ENCODE measurements at regions not wholly inside any gene's neighbourhood (a gene's known extent, or its start where the extent isn't known, plus 50 kb on each side); places are given as distances from the start of the nearest gene placed in this dataset.

GRCh38 chr15:94053626-94054025 is 177.7 kb upstream of the MCTP2 start:
- TF ChIP-seq CTCF (conservative IDR thresholded peaks at IDR 0.05; ENCODE audit: low read length) = no peak
- no peak for TF ChIP-seq EZH2phosphoT487 (IDR thresholded peaks at IDR 0.05; ENCODE audit: borderline replicate concordance)

Data from Loucy (cell line).